Gastrocnemius medialis (tissue), 4 donors: ENCODE measurements at regions not wholly inside any gene's neighbourhood (a gene's known extent, or its start where the extent isn't known, plus 50 kb on each side); places are given as distances from the start of the nearest gene placed in this dataset.

ENCODE experiments used
- ATAC-seq, 2 donors: fragments of 150-250 bp; one replicate each; pipeline ENCODE4 v1.9.1; 2016
- DNase-seq, 2 donors: peaks; one replicate each; pipeline ENCODE4 v3.0.0-alpha.2; 2019
- H3K27ac ChIP-seq, 4 donors: fragments of 200-600 bp; sonication (generic); 1 replicate in 1 of 4; 2 replicates in 3 of 4; pipeline ENCODE4 v1.5.1; 2016 to 2018; ENCODE audit warnings: mild to moderate bottlenecking in 2 of 4, moderate library complexity in 1 of 4
- H3K27me3 ChIP-seq, 3 donors: fragments of 200-600 bp; sonication (generic) in 2 of 3; 1 replicate in 1 of 3; 2 replicates in 2 of 3; pipeline versions ENCODE4 v1.5.1 to v1.6.0; 2016 to 2019; ENCODE audit warnings: mild to moderate bottlenecking in 1 of 3, moderate library complexity in 1 of 3
- H3K36me3 ChIP-seq, 2 donors: fragments of 200-600 bp; sonication (generic) in 1 of 2; one replicate each; pipeline ENCODE4 v1.5.1; 2017 to 2018
- H3K4me1 ChIP-seq, 2 donors: fragments of 200-600 bp; sonication (generic) in 1 of 2; one replicate each; pipeline ENCODE4 v1.5.1; 2016 to 2017; ENCODE audit warnings: mild to moderate bottlenecking in 2 of 2
- H3K4me3 ChIP-seq, 4 donors: fragments of 200-600 bp; sonication (generic) in 3 of 4; 1 replicate in 1 of 4; 2 replicates in 3 of 4; pipeline ENCODE4 v1.5.1; 2016 to 2019; ENCODE audit warnings: mild to moderate bottlenecking in 2 of 4
- H3K9me3 ChIP-seq, 3 donors: fragments of 200-600 bp; sonication (generic) in 2 of 3; 1 replicate in 1 of 3; 2 replicates in 2 of 3; pipeline ENCODE4 v1.5.1; 2016 to 2019
- POLR2A ChIP-seq, 2 donors: fragments of 450-650 bp; IDR thresholded peaks; one replicate each; pipeline ENCODE4 v1.6.1; 2017; ENCODE audit warnings: antibody characterized with exemption in 2 of 2, mild to moderate bottlenecking in 2 of 2, moderate library complexity in 2 of 2
- in situ Hi-C, 4 donors: fragments of 200-750 bp; cut with MboI; loops; one replicate each; pipeline versions ENCODE4 v1.15.0 to v1.8.0; 2017; ENCODE audit warnings: low sequenced_read_pairs in 4 of 4
- intact Hi-C: fragments of 100-400 bp; cut with DNase I; formaldehyde crosslinking; loops from one replicate; pipeline ENCODE4 v1.15.1; 2023; ENCODE audit warnings: low total_unique reads
- TF ChIP-seq, protein P1 (sequence below), 5 experiments: fragments of 450-650 bp in 3 of 5; fragments of 200-600 bp in 2 of 5; sonication (generic) in 2 of 5; IDR thresholded peaks in 4 of 5; conservative IDR thresholded peaks in 1 of 5; 1 replicate in 4 of 5; 2 replicates in 1 of 5; pipeline ENCODE4 v1.5.1; 2016 to 2019; ENCODE audit warnings: antibody characterized with exemption in 5 of 5, mild to moderate bottlenecking in 3 of 5, moderate library complexity in 3 of 5

DNA sequence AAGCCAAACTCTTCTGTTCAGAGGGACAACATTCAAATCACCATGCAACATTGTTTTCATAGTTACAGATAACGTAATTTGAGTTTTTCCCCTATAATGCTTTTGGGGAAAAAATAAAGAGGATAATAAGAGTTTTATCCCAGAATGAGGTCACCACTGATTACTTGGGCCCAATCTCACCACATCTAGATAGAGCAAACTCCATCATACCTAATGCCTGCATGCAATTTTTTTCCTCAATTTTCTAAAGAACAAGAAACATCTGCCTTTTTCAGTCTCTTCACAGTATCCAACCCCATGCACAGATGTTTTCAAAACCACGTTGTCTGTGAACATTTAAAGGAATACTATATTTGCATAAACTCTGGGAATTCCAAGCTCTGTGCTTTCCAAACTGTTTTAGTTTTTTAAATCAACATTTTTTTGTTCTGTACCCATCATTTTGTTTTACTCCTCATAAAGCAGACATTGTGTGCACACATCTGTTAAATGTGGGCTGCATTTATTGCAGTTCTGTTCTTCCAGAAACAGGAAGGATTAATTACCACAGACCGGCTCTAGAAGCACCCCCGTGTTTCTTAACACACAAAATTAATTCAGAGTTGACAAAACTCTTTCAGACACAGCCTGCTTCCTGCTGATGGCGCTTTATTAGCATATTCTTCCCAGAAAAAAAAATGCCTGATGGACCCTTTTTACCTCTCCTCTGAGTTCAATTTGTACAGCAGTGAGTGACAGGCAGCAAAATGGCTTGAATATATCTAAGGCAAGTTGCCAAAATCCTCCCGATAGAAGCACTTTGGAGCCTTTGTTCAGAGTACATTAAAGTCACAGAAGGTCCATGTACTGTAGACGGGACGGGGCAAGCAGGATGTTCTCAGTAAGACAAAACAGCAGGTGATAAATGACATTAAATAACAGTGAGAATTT, 1171.9 kb downstream of the EFNB2 start:
- in situ Hi-C loops, result no loop called here
- H3K27me3 ChIP-seq, result no peaks in the 10 kb centered on the region
- no peak overlapping the region for H3K27ac ChIP-seq
- no peak for ATAC-seq
- no peak for TF ChIP-seq POLR2A (IDR thresholded peaks at IDR 0.05)
- TF ChIP-seq, protein P1, sequence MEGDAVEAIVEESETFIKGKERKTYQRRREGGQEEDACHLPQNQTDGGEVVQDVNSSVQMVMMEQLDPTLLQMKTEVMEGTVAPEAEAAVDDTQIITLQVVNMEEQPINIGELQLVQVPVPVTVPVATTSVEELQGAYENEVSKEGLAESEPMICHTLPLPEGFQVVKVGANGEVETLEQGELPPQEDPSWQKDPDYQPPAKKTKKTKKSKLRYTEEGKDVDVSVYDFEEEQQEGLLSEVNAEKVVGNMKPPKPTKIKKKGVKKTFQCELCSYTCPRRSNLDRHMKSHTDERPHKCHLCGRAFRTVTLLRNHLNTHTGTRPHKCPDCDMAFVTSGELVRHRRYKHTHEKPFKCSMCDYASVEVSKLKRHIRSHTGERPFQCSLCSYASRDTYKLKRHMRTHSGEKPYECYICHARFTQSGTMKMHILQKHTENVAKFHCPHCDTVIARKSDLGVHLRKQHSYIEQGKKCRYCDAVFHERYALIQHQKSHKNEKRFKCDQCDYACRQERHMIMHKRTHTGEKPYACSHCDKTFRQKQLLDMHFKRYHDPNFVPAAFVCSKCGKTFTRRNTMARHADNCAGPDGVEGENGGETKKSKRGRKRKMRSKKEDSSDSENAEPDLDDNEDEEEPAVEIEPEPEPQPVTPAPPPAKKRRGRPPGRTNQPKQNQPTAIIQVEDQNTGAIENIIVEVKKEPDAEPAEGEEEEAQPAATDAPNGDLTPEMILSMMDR (IDR thresholded peaks at IDR 0.05 in 4 of 5, conservative IDR thresholded peaks at IDR 0.05 in 1 of 5), result no peak
- H3K36me3 ChIP-seq, result no peaks in the 10 kb centered on the region
- no peak overlapping the region for H3K4me3 ChIP-seq
- intact Hi-C loops, result no loop called here
- no peaks in the 10 kb centered on the region for H3K9me3 ChIP-seq
- H3K4me1 ChIP-seq, result no peaks in the 10 kb centered on the region
- no peak for DNase-seq

DNA sequence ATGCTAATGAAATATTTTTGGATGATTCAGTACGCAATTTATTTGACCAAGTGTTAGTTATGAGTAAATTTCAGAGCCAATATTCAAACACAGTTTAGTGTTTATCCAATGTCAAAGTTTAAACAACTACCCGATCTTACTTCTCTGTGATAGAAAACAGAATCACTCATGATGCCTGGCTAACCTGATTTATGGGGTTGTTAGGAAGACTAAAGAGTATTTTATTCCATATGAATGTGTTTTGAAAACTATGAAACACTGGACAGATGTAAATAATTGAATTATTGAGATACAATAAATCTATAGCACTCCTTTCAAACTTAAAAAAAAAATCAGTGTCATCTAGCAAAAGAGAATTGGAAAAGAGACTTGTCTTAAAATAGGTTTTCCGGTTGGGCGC, 1181.8 kb downstream of the EFNB2 start:
- ATAC-seq (no peak), DNase-seq (no peak)
- intact Hi-C loops, result no loop called here
- Histone ChIP-seq H3K36me3 (no peaks in the 10 kb centered on the region), H3K27me3 (no peaks in the 10 kb centered on the region), H3K9me3 (no peaks in the 10 kb centered on the region), H3K4me3 (no peak overlapping the region), H3K27ac (no peak overlapping the region), H3K4me1 (no peaks in the 10 kb centered on the region)
- TF ChIP-seq, protein P1 (IDR thresholded peaks at IDR 0.05 in 4 of 5, conservative IDR thresholded peaks at IDR 0.05 in 1 of 5), result no peak
- no peak for TF ChIP-seq POLR2A (IDR thresholded peaks at IDR 0.05)
- in situ Hi-C loops, result no loop called here

DNA sequence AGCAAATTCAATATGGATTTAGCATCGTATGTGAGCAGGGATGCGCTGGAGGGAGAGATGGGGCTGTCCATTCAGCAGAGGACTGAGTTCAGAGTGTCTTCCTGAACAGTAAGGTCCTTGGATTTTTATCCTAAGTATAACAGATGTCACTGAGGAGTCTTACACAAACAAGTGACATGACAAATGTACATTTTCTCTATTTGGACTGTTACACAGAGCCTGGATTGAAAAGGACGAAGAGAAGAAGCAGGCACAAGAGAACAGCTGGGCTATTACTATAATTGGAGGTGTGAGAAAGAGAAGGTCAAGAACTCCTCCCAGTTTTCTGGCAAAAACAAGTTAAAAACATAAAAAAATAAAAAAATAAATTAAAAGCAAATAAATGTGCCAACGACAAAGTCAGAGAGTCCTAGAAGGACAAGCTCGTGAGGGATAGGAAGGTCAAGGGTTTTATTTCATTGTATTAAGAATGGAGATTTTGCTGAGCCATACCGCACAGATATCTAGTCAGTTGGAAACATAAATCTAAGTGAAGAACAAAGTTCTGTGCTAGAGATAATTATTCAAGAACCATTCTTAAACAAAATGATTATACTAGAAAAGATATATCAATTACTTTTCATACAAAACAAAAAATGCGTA, 1186.3 kb downstream of the EFNB2 start:
- intact Hi-C loops, result no loop called here
- Histone ChIP-seq H3K27ac (no peak overlapping the region), H3K4me3 (no peak overlapping the region), H3K9me3 (no peaks in the 10 kb centered on the region), H3K27me3 (no peaks in the 10 kb centered on the region), H3K4me1 (no peaks in the 10 kb centered on the region), H3K36me3 (no peaks in the 10 kb centered on the region)
- TF ChIP-seq POLR2A (IDR thresholded peaks at IDR 0.05), result no peak
- TF ChIP-seq, protein P1 (IDR thresholded peaks at IDR 0.05 in 4 of 5, conservative IDR thresholded peaks at IDR 0.05 in 1 of 5), result no peak
- no peak for ATAC-seq
- no peak for DNase-seq
- in situ Hi-C loops, result no loop called here

DNA sequence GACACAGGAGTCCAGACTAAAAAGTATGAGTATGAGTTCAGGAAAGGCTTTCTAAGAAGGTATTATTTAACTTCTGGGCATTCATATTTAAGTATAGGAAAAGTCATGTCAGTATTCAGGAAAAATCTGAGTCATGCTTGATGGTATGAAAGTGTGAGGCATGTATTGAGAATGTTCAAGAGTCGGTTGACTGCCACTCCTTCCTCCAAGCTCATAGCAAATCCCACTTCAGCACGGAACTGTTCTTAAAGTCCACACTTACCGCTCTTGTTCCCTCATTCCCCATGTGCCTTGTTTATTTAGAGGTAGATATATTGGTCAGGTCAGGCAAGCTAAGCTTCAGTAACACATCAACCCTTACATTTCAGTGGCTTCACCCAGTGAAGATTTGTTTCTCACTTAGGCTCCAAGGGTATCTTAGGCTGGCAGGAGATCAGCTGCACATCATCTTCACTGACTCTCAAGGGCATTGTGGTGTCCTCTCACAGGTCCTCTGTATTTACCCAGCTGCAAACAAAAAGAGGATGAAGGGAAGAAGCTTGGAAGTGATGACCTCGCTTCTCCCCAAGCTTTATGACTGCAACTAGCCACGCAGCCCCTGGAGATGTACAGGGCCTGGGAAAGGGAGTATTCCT, 1189.2 kb downstream of the EFNB2 start:
- DNase-seq (no peak), ATAC-seq (no peak)
- Histone ChIP-seq H3K4me3 (no peak overlapping the region), H3K9me3 (no peaks in the 10 kb centered on the region), H3K27ac (no peak overlapping the region), H3K36me3 (no peaks in the 10 kb centered on the region), H3K27me3 (no peaks in the 10 kb centered on the region), H3K4me1 (no peaks in the 10 kb centered on the region)
- intact Hi-C loops (no loop called here), in situ Hi-C loops (no loop called here)
- TF ChIP-seq, protein P1 (IDR thresholded peaks at IDR 0.05 in 4 of 5, conservative IDR thresholded peaks at IDR 0.05 in 1 of 5), result no peak
- no peak for TF ChIP-seq POLR2A (IDR thresholded peaks at IDR 0.05)
